Activated naive CD8-positive, alpha-beta T cell (primary cell): ENCODE measurements at regions not wholly inside any gene's neighbourhood (a gene's known extent, or its start where the extent isn't known, plus 50 kb on each side); places are given as distances from the start of the nearest gene placed in this dataset.

Experiments
- H3K27ac Mint-ChIP-seq: one replicate; pipeline ENCODE4 v1.8.0; 2021; ENCODE audit warnings: mixed read lengths
- H3K27me3 Mint-ChIP-seq: one replicate; pipeline ENCODE4 v1.8.0; 2021; ENCODE audit warnings: mixed read lengths
- H3K36me3 Mint-ChIP-seq: one replicate; pipeline ENCODE4 v1.8.0; 2021; ENCODE audit warnings: mixed read lengths
- H3K4me1 Mint-ChIP-seq: one replicate; pipeline ENCODE4 v1.8.0; 2021; ENCODE audit warnings: low read depth, mixed read lengths
- H3K4me3 Mint-ChIP-seq: one replicate; pipeline ENCODE4 v1.8.0; 2021; ENCODE audit warnings: mild to moderate bottlenecking, mixed read lengths
- H3K9me3 Mint-ChIP-seq: one replicate; pipeline ENCODE4 v1.8.0; 2021; ENCODE audit warnings: low read depth, mixed read lengths

DNA sequence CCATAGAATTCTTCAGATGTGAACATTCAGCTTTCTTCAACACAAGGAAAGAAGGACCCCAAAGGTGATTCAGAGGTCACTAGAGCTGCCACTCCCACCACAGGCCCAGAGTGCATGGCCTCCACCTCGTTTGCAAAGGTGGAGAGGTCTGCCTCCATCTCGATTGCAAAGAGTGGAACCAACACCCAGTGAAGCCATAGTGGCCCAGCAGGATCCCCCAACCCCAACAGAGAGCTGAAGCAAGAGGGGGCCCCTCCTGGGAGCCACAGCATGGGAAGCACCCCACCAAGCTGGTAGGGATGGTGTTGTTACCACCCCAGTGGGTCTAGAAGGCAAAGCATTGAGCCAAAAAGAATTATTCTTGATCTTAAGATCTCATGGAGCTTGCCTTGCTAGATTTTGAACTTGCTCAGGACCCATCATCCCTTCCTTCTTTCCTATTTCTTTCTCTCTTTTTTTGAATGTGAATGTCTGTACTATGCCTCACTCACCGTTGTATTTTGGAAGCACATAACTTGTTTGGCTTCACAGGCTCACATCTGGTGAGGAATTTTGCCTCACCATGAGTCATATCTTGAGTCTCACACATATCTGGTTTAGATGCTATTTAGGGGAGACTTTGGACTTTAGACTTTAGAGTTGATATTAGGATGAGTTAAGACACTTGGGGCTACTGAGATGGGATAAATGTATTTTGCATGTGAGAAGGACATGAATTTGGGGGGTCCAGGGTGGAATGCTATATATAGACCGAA lies 119.2 kb downstream of the ANKRD60 start:
- H3K27ac Mint-ChIP-seq = no peak overlapping the region
- no peaks in the 10 kb centered on the region for H3K4me1 Mint-ChIP-seq
- H3K36me3 Mint-ChIP-seq = no peaks in the 10 kb centered on the region
- peaks cover 14% of the 10 kb centered on the region for H3K27me3 Mint-ChIP-seq
- peaks cover 3% of the 10 kb centered on the region for H3K9me3 Mint-ChIP-seq
- H3K4me3 Mint-ChIP-seq = no peak overlapping the region

DNA sequence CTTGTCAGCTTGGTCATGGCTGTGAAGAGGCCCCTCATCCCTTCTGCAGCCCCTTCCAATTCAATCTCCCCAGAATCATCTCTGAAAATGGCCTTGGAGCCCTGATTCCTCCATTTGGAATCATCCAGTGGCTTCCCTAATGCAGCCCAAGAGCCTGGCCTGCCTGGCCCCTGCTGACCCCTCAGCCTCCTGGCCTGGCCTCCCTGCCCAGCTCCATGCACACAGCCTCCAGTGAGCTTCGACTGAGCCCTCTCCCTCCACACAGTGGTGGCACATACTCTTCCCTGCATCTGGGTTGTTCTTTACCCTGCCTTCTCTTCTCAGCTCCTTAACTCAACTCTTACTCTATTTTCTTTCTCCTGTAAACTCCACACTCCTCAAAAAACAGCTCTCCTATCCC lies 120.9 kb downstream of the ANKRD60 start:
- Mint-ChIP-seq H3K36me3 (no peaks in the 10 kb centered on the region), H3K27ac (no peak overlapping the region), H3K27me3 (peaks cover 14% of the 10 kb centered on the region), H3K4me3 (no peak overlapping the region), H3K9me3 (peaks cover 3% of the 10 kb centered on the region), H3K4me1 (peaks cover 1% of the 10 kb centered on the region)

DNA sequence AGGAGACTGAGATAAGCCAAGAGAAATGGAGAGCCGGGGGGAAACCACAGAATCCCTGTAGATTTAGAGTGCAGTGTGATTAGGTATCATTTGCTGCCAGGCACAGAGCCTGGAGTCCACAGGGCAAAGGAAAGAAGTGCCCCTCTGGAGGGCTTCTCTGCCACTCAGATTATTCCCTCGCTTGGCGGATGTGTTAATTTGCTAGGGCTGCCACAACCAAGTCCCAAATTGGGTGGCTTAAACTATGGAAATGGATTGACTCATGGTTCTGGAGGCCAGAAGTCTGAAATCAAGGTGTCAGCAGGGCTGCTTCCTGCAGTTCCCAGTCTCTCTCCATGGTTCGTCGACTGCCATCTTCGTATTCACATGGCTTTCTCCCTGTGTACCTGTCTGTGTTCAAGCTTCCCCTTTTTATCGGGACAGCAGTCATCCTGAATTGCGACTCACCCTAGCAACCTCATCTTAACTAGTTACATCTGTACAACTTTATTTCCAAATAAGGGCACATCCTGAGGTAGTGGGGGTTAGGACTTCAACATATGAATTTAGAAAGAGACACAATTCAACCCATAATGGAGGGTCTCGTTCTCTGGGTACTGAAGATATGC lies 122.2 kb downstream of the ANKRD60 start:
- H3K27me3 Mint-ChIP-seq = peaks cover 14% of the 10 kb centered on the region
- no peak overlapping the region for H3K27ac Mint-ChIP-seq
- no peak overlapping the region for H3K4me3 Mint-ChIP-seq
- H3K36me3 Mint-ChIP-seq = no peaks in the 10 kb centered on the region
- H3K9me3 Mint-ChIP-seq = peaks cover 3% of the 10 kb centered on the region
- peaks cover 3% of the 10 kb centered on the region for H3K4me1 Mint-ChIP-seq

DNA sequence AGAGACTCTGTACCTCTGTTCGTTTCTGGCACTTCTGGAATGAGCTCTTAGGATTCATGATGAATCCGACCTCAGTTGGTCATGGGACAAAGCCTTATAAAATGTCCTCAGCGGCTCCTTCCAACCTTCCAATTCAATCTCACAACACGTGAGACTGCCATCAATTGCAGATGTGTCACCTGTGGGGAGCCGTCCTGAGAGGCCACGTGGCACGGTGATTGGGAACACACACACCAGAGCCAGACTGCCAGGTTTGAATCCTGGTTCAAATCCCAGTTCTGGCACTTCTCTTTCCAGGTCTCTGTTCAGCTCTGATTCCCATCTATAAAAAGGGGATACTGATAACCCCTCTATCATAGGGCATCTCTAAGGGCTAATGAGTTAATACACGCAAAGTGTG lies 124.5 kb downstream of the ANKRD60 start:
- Mint-ChIP-seq H3K4me3 (no peak overlapping the region), H3K9me3 (no peaks in the 10 kb centered on the region), H3K27me3 (peaks cover 19% of the 10 kb centered on the region), H3K36me3 (no peaks in the 10 kb centered on the region), H3K27ac (no peak overlapping the region), H3K4me1 (peaks cover 3% of the 10 kb centered on the region)

DNA sequence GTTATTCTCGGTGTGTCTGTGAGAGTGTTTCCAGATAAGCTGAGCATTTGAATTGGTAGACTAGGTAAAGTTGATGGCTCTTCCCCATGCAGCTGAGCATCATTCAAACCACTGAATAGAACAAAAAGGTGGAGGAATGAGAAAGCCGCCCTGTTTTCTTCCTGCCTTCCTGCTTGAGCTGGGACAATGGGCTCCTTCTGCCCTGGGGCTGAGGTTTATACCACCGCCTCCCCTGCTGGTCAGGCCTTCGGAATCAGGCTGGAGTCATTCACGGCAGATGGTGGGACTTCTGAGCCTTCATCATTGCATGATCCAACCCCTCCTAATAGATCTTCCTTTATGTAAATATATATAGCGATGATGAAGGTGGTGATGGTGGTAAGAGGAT lies 124.9 kb downstream of the ANKRD60 start:
- Mint-ChIP-seq H3K36me3 (no peaks in the 10 kb centered on the region), H3K9me3 (no peaks in the 10 kb centered on the region), H3K27me3 (peaks cover 16% of the 10 kb centered on the region), H3K4me3 (no peak overlapping the region), H3K27ac (no peak overlapping the region), H3K4me1 (peaks cover 3% of the 10 kb centered on the region)

DNA sequence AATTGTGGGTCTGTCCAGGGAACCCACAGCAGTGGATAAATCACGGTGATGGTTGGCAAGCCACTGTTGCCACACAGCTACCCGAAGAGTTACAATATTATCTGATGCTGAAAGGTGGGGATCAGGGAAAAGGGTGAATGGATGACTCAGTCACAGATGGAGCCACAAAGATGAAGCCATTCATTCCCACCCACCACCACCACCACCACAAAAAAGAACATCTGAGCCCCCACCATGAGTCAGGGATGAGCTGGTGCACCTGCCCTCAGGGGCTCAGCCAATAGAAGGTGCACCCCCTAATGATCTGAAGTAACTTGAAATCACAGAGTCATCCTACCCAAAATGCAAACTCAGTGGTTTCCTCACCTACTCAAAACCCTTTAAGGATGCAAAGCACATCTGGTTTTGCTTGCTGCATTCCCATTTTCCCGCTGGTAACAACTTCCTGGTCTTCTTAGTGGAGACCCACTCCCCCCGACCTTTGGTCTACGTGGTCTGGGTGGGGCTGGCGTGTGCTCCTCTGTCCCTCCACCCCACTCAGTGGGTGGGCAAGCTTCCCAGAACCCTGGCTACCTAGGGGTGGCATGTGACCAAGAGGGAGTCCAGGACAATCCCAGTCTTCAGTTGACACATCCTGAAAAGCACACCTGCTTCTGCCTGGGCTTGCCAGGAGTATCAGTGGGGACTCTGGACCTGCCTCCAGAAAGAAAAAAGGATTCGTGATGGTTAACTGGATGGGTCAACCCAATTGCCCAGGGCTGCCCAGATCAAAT lies 125.5 kb downstream of the ANKRD60 start:
- Mint-ChIP-seq H3K27ac (no peak overlapping the region), H3K36me3 (no peaks in the 10 kb centered on the region), H3K4me1 (peaks cover 3% of the 10 kb centered on the region), H3K9me3 (no peaks in the 10 kb centered on the region), H3K4me3 (no peak overlapping the region), H3K27me3 (peaks cover 16% of the 10 kb centered on the region)

DNA sequence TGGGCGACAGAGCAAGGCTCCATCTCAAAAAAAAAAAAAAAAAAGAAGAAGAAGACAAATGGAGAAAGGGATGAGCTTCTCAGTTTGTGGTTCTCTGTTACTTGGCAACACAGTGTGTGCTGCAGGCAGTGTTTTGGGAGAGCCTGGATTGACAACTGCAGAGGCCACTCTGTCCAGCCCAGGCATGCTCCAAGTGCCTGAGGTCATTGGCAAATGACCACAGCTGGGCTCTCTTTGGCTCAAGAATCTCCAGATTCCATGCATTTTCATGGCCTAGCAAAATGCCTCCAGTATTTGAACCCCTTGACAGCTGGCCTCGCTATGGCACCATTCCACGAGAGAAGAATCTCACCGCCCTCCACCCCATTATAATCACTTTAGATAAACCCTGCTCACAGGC lies 126.2 kb downstream of the ANKRD60 start:
- Mint-ChIP-seq H3K4me3 (no peak overlapping the region), H3K27ac (no peak overlapping the region), H3K27me3 (peaks cover 14% of the 10 kb centered on the region), H3K9me3 (no peaks in the 10 kb centered on the region), H3K4me1 (peaks cover 3% of the 10 kb centered on the region), H3K36me3 (no peaks in the 10 kb centered on the region)

DNA sequence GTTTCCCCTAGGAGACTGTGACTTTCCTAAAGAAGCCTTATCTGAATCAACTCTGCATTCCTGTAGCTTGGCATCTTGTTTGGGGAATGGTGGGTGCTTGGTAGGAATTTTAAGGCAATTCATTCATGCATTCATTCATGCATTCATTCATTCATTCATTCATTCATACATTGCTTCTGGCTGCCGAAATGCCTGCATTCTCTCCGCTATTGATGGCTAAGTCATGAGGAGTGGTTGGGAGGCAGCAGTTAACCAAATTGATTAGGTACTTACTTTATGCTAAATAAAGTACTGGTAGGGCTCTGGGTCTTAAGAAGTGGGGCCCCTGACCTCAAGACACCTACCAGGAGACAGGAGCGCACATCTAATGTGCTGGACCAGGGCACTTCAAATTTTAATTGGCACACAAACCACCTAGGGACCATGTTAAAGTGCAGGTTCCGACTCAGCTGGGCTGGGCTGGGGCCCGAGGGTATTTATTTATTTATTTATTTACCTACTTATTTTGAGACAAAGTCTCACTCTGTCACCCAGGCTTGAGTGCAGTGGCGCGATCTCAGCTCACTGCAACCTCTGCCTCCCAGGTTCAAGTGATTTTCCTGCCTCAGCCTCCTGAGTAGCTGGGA lies 127.6 kb downstream of the ANKRD60 start:
- H3K27ac Mint-ChIP-seq = no peak overlapping the region
- peaks cover 15% of the 10 kb centered on the region for H3K27me3 Mint-ChIP-seq
- H3K4me3 Mint-ChIP-seq = no peak overlapping the region
- peaks cover 3% of the 10 kb centered on the region for H3K4me1 Mint-ChIP-seq
- H3K9me3 Mint-ChIP-seq = no peaks in the 10 kb centered on the region
- H3K36me3 Mint-ChIP-seq = no peaks in the 10 kb centered on the region

DNA sequence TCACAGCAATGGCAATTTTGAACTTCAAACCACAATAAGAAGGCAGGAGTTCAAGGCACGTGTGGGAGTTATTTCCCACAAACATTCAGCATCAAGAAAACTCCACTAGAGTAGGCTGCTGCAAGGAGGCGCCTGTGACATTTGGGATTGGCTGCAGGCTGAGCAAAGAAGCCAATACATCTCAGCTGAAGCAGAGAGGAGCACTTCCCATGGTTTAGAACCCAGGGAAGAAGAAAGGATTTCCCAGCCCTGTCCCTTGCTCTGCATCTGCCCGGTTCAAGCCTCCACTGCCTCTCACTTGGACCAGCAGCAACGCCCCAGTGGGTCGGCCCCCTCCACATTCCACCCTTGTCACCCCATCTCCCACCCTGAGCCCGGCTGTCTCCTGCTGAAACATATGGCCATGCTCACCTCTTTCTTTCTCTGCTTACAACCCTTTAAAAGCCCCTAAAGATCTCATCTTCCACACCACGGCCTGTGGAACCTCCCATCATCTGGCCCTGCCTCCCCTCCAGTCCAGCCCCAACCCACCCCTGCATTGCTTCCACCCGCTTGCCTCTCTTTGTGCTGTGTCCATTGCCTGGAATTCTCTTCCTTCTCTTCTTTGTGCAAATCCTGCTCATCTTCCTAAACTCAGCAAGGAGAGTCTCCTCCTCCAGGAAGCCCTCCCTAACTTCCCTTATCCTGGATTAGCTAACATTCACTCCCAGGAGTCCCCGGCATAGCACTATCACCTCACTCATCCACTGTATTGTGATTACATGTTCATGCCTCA lies 128.3 kb downstream of the ANKRD60 start:
- H3K27ac Mint-ChIP-seq = no peak overlapping the region
- no peaks in the 10 kb centered on the region for H3K36me3 Mint-ChIP-seq
- peaks cover 3% of the 10 kb centered on the region for H3K4me1 Mint-ChIP-seq
- H3K9me3 Mint-ChIP-seq = no peaks in the 10 kb centered on the region
- peaks cover 14% of the 10 kb centered on the region for H3K27me3 Mint-ChIP-seq
- no peak overlapping the region for H3K4me3 Mint-ChIP-seq

DNA sequence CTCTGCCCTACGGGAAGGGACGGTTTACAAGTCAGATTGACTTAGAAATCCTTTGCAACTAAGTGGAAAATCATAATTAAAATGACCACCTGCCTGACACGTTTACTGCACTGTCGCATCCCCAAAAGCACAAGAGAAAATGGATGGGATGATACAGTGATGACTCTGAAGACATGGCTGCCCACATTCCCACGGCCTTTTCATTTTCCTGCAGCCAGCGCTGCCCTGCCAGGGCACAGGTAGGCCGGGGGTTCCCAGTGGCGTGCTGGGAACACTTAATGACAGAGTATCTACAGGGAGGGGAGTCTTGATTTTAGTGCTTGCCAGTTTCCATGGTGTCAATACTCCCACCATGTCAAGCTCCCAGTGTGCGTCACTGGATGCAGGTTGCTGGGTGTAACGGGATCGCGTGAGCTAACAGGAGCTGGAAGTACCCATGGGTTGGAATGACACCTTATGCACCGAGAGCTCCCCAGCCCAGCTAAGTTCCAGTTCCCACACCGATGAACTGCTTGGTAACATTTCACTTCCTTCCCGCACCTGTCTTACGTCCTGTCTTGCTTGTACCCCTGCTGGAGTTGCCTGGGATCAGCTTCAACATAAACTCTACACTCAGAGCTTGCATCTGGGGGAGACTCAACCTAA lies 129.0 kb downstream of the ANKRD60 start:
- H3K36me3 Mint-ChIP-seq = no peaks in the 10 kb centered on the region

DNA sequence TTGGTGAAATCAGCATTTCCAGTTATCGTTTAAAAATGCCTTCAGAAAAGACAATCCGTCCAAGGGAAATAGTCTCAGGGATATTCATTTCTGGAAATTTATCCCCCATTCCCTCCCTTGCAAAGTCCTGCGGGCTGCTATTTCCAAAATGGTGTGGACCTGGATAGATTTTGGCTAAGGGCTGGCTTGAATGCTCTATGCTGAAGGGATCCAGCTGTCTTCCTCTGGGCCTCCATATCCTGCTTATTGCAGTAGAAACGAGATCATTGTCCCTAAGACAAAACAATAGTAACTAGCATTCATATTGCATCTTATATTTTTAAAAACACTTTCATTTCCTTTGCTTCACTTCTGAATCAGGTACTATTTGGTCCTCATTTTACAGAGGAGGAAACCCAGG lies 129.9 kb downstream of the ANKRD60 start:
- H3K4me1 Mint-ChIP-seq = peaks cover 3% of the 10 kb centered on the region

More for the DNA sequence above, 129.0 kb downstream of the ANKRD60 start:
- H3K4me1 Mint-ChIP-seq = peaks cover 3% of the 10 kb centered on the region
- H3K9me3 Mint-ChIP-seq = no peaks in the 10 kb centered on the region
- no peak overlapping the region for H3K4me3 Mint-ChIP-seq
- peaks cover 14% of the 10 kb centered on the region for H3K27me3 Mint-ChIP-seq
- H3K27ac Mint-ChIP-seq = no peak overlapping the region

DNA sequence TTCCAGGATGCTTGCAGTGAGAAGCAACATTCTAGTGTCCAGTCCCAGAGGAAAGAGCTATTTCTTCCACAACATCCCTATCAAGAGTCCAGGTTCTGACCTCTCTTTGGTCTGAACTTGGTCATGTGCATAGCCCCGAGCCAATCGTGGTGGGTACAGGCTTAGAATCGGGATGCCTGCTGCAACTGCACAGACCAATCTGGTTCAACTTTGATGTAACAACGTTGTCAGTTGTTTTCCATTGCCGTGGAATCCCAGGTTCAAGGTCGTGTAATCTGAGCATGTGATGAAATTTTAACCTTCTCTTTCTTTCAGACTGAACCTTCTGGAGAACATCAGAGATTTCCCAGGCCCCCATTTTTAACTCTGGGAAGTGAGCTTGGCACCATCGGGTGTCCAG lies 130.5 kb downstream of the ANKRD60 start:
- H3K36me3 Mint-ChIP-seq = no peaks in the 10 kb centered on the region
- H3K4me3 Mint-ChIP-seq = no peak overlapping the region
- H3K9me3 Mint-ChIP-seq = no peaks in the 10 kb centered on the region
- H3K27me3 Mint-ChIP-seq = peaks cover 9% of the 10 kb centered on the region
- H3K27ac Mint-ChIP-seq = no peak overlapping the region
- H3K4me1 Mint-ChIP-seq = peaks cover 3% of the 10 kb centered on the region

More for the DNA sequence above, 129.9 kb downstream of the ANKRD60 start:
- no peak overlapping the region for H3K4me3 Mint-ChIP-seq
- H3K36me3 Mint-ChIP-seq = no peaks in the 10 kb centered on the region
- peaks cover 10% of the 10 kb centered on the region for H3K27me3 Mint-ChIP-seq
- H3K9me3 Mint-ChIP-seq = no peaks in the 10 kb centered on the region
- H3K27ac Mint-ChIP-seq = no peak overlapping the region

DNA sequence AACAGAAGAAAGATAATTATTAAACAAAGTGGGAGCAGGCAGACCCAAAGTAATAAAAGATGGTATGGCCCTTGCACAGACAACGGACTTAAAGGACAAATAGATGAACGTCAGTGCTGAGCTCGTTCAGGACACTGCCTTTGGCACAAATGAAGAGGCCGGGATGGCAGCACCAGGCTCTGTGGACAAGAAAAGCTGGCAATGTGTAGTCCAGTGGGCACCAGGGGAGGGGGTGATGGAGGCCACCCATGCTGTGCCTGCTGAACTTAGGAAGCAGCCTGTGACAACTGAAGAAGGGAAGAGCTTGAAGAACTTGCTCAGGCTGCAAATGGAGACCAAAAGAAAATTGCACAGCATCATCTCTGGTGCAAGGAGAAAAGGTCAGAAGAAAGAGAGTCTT lies 131.0 kb downstream of the ANKRD60 start:
- H3K4me3 Mint-ChIP-seq = no peak overlapping the region
- H3K27ac Mint-ChIP-seq = no peak overlapping the region
- peaks cover 9% of the 10 kb centered on the region for H3K27me3 Mint-ChIP-seq

DNA sequence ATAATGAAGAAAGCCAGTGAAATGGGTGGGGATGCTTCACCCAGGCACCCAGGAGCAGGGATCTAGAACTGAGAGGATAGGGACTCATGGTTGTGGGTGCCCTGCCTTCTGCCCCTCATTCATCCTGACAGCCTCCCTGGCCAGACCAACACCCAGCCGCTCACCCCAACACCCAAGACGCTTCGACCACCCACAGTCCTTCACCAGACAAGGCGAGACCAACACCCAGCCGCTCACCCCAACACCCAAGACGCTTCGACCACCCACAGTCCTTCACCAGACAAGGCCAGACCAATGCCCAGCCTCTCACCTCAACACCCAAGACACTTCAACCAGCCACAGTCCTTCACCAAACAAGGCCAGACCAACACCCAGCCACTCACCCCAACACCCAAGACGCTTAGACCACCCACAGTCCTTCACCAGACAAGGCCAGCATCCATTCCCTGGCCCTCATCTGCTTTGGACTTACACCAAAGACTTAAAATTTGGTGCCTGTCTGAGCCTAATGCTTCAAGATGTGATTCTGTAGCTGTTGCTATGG lies 131.5 kb downstream of the ANKRD60 start:
- Mint-ChIP-seq H3K27ac (no peak overlapping the region), H3K36me3 (no peaks in the 10 kb centered on the region), H3K27me3 (peaks cover 13% of the 10 kb centered on the region), H3K9me3 (no peaks in the 10 kb centered on the region), H3K4me1 (no peaks in the 10 kb centered on the region), H3K4me3 (no peak overlapping the region)

More for the DNA sequence above, 131.0 kb downstream of the ANKRD60 start:
- Mint-ChIP-seq H3K4me1 (peaks cover under 1% of the 10 kb centered on the region), H3K9me3 (no peaks in the 10 kb centered on the region), H3K36me3 (no peaks in the 10 kb centered on the region)
